GM12878 (cell line): ENCODE measurements at regions not wholly inside any gene's neighbourhood (a gene's known extent, or its start where the extent isn't known, plus 50 kb on each side); places are given as distances from the start of the nearest gene placed in this dataset.

Source experiments
- ATAC-seq: fragments of 200-7000 bp; cut with Tn5 transposase; 3 replicates; pipeline ENCODE4 v1.9.1; 2020; ENCODE audit warnings: mild to moderate bottlenecking, moderate library complexity
- BruUV-seq: library from RNA; stranded (reverse); fragments of 400-500 nt; replicated peaks from 2 replicates; lab custom pipeline; 2021; lab: Mats Ljungman, UMichigan
- CTCF ChIA-PET: fragments of 300-600 bp; sonication (Branson Sonifier 250); formaldehyde crosslinking; extraction: SDS; loops from one replicate; lab custom pipeline; 2021; ENCODE audit warnings: inconsistent platforms; lab: Yijun Ruan, JAX
- POLR2A ChIA-PET: fragments of 350-600 bp; formaldehyde crosslinking; extraction: SDS; loops from one replicate; lab custom pipeline; 2021; ENCODE audit warnings: inconsistent platforms; lab: Charles Lee
- RAD21 ChIA-PET: fragments of 300-600 bp; sonication (Branson Sonifier 250); formaldehyde crosslinking; loops from one replicate; lab custom pipeline; 2023; ENCODE audit warnings: antibody characterized with exemption; ENCODE audit not compliant: unreplicated experiment; lab: Charles Lee
- SMC1A ChIA-PET: fragments of 300-600 bp; sonication (Branson Sonifier 250); formaldehyde crosslinking; loops from one replicate; lab custom pipeline; 2023; ENCODE audit not compliant: unreplicated experiment, uncharacterized antibody; lab: Charles Lee
- DNase-seq: peaks from one replicate; pipeline ENCODE4 v3.0.0-alpha.2; 2011; ENCODE audit warnings: low read depth, low spot score
- FAIRE-seq: peaks from 3 replicates; lab custom pipeline; 2011; peaks lifted over from hg19 to GRCh38; lab: Jason Lieb, UNC
- H2AFZ ChIP-seq: 2 replicates; pipeline ENCODE4 v1.6.0; 2011; ENCODE audit warnings: low read depth, low read length, control low read depth; ENCODE audit not compliant: control insufficient read depth
- H3K27ac ChIP-seq: 2 replicates; pipeline ENCODE4 v1.5.1; 2011; ENCODE audit warnings: control low read depth; ENCODE audit not compliant: control insufficient read depth, insufficient read depth
- H3K27me3 ChIP-seq, 2 experiments: replicated peaks in 1 of 2; 2 replicates each; pipeline versions ENCODE4 v1.6.0 to v1.6.1; 2011; ENCODE audit warnings: low read length in 1 of 2; ENCODE audit not compliant: control insufficient read depth in 2 of 2, insufficient read depth in 2 of 2
- H3K36me3 ChIP-seq, 2 experiments: 2 replicates each; pipeline ENCODE4 v1.5.1; 2011; ENCODE audit warnings: low read length in 1 of 2; ENCODE audit not compliant: control insufficient read depth in 2 of 2, insufficient read depth in 2 of 2
- H3K4me1 ChIP-seq: 2 replicates; pipeline ENCODE4 v1.6.1; 2011; ENCODE audit warnings: mild to moderate bottlenecking, low read length, moderate library complexity, mixed read lengths; ENCODE audit not compliant: control insufficient read depth, insufficient read depth
- H3K4me2 ChIP-seq: 2 replicates; pipeline ENCODE4 v1.6.0; 2011; ENCODE audit warnings: control low read depth; ENCODE audit not compliant: control insufficient read depth, insufficient read depth
- H3K4me3 ChIP-seq: fragments of 200-600 bp; sonication (generic); 2 replicates; pipeline ENCODE4 v1.5.1; 2016
- H3K79me2 ChIP-seq: 2 replicates; pipeline ENCODE4 v1.6.0; 2011; ENCODE audit warnings: low read length; ENCODE audit not compliant: control insufficient read depth, insufficient read depth
- H3K9ac ChIP-seq: 2 replicates; pipeline ENCODE4 v1.8.0; 2011; ENCODE audit warnings: low read length, control low read depth, mixed read lengths; ENCODE audit not compliant: control insufficient read depth, insufficient read depth
- H3K9me3 ChIP-seq: replicated peaks from 3 replicates; pipeline ENCODE4 v1.5.1; 2011; ENCODE audit warnings: mild to moderate bottlenecking, low read length; ENCODE audit not compliant: control insufficient read depth, insufficient read depth
- H4K20me1 ChIP-seq: 2 replicates; pipeline ENCODE4 v1.6.0; 2011; ENCODE audit not compliant: control insufficient read depth, insufficient read depth
- CTCF ChIP-seq, 3 experiments: IDR thresholded peaks in 2 of 3; conservative IDR thresholded peaks in 1 of 3; 2 replicates each; pipeline ENCODE4 v1.5.1; 2011; ENCODE audit warnings: low read depth in 3 of 3, low read length in 3 of 3, mild to moderate bottlenecking in 3 of 3, control low read depth in 2 of 3, moderate library complexity in 2 of 3, inconsistent platforms in 1 of 3, mixed read lengths in 1 of 3; ENCODE audit not compliant: control insufficient read depth in 2 of 3, insufficient read depth in 1 of 3; ENCODE audit errors: extremely low read depth in 1 of 3
- DPF2 ChIP-seq: fragments of 450-650 bp; IDR thresholded peaks from 2 replicates; pipeline ENCODE4 v1.6.1; 2017; ENCODE audit warnings: mild to moderate bottlenecking
- GABPA ChIP-seq: IDR thresholded peaks from 2 replicates; pipeline ENCODE4 v1.6.1; 2014; ENCODE audit warnings: antibody characterized with exemption, low read depth, mild to moderate bottlenecking, inconsistent platforms
- MEF2A ChIP-seq: IDR thresholded peaks from 2 replicates; pipeline ENCODE4 v1.6.1; 2011; ENCODE audit warnings: low read depth, mild to moderate bottlenecking, low read length, moderate library complexity; ENCODE audit not compliant: insufficient read depth
- NR2C2 ChIP-seq: IDR thresholded peaks from 2 replicates; pipeline ENCODE4 v1.6.1; 2011; ENCODE audit warnings: borderline replicate concordance, low read depth; ENCODE audit not compliant: control insufficient read depth, insufficient read length
- RAD21 ChIP-seq: IDR thresholded peaks from 2 replicates; pipeline ENCODE4 v1.6.1; 2011; ENCODE audit warnings: mild to moderate bottlenecking, low read depth, low read length, moderate library complexity; ENCODE audit not compliant: insufficient read depth
- RAD51 ChIP-seq: fragments of 450-650 bp; IDR thresholded peaks from 2 replicates; pipeline ENCODE4 v1.6.1; 2016; ENCODE audit warnings: moderate library complexity, mild to moderate bottlenecking, inconsistent platforms
- SMC3 ChIP-seq: IDR thresholded peaks from 2 replicates; pipeline ENCODE4 v1.6.1; 2011; ENCODE audit warnings: low read length, improper control_type of control experiment, borderline replicate concordance
- STAT1 ChIP-seq: fragments of 450-650 bp; conservative IDR thresholded peaks from 2 replicates; pipeline ENCODE4 v1.6.1; 2014; ENCODE audit warnings: antibody characterized with exemption, mild to moderate bottlenecking
- STAT3 ChIP-seq: IDR thresholded peaks from 2 replicates; pipeline ENCODE4 v1.6.1; 2011; ENCODE audit warnings: low read depth, low read length, improper control_type of control experiment
- ZBTB11 ChIP-seq: fragments of 450-650 bp; formaldehyde crosslinking; IDR thresholded peaks from 2 replicates; pipeline ENCODE4 v1.5.0; 2022; ENCODE audit warnings: mild to moderate bottlenecking, missing genetic modification characterization
- WGBS: methylation state at CpG from one replicate; pipeline ENCODE4 v1.1.6; 2016; ENCODE audit warnings: low lambda C conversion rate; ENCODE audit not compliant: insufficient replicate concordance, insufficient coverage; ENCODE audit errors: missing lambda C conversion rate; 5-methylcytosine and 5-hydroxymethylcytosine counted together
- in situ Hi-C: fragments of 300-500 bp; cut with MboI; formaldehyde crosslinking; loops from 9 replicates; pipeline ENCODE4 v1.14.3; 2018; ENCODE audit warnings: mixed read lengths
- intact Hi-C: fragments of 100-400 bp; cut with micrococcal nuclease; formaldehyde crosslinking; loops from one replicate; pipeline ENCODE4 v1.14.2; 2022; ENCODE audit not compliant: unreplicated experiment

GRCh38 chr3:168511428-168512014 lies 415.8 kb upstream of the GOLIM4 start:
- no peaks in the 10 kb centered on the region for H3K27me3 ChIP-seq
- POLR2A ChIA-PET = no interaction called here
- ATAC-seq (peak; percentile 50; the same call in 2 of the 3 replicates), DNase-seq (no peak), FAIRE-seq (peak; percentile 41)
- CTCF ChIA-PET = interaction anchor here (0.6 to 2.0 kb wide), 24 partner anchors 13 to 336 kb away, joined by 3 to 66 read pairs (median 4); no protein-coding TSS in a partner anchor
- SMC1A ChIA-PET = interaction anchor here (1.0 to 2.0 kb wide), 14 partner anchors 13 to 343 kb away, joined by 3 to 29 read pairs (median 4); no protein-coding TSS in a partner anchor
- RAD21 ChIA-PET = interaction anchor here (0.5 to 2.0 kb wide), 11 partner anchors 12 to 336 kb away, joined by 3 to 37 read pairs (median 5); no protein-coding TSS in a partner anchor
- in situ Hi-C loops (loop anchor here (5.0 kb wide), 2 partner anchors 106 to 336 kb away; no protein-coding TSS in a partner anchor), intact Hi-C loops (loop anchor here (1.0 to 5.0 kb wide), 3 partner anchors 110 to 336 kb away; no protein-coding TSS in a partner anchor)
- no peaks in the 10 kb centered on the region for H3K4me1 ChIP-seq
- TF ChIP-seq RAD21 = peak; percentile 47
- TF ChIP-seq STAT3 = no peak
- TF ChIP-seq ZBTB11 (CRISPR knock-in tag) = no peak
- 0 out of 2 replicates have a peak, but pooled peaks have one; percentile 21 for TF ChIP-seq MEF2A
- no peak for TF ChIP-seq STAT1
- 0 out of 2 replicates have a peak, but pooled peaks have one; percentile 12 for TF ChIP-seq RAD51
- TF ChIP-seq GABPA = no peak
- peak; percentile 70; the same call in 1 of the 2 replicates for TF ChIP-seq SMC3
- peak; percentile 47 to 58 (median 49) for TF ChIP-seq CTCF (IDR thresholded peaks at IDR 0.05 in 2 of 3, conservative IDR thresholded peaks at IDR 0.05 in 1 of 3; ENCODE audit: control insufficient read depth in 2 of 3, extremely low read depth in 1 of 3, insufficient read depth in 1 of 3, low read depth in 3 of 3, low read length in 3 of 3)
- no peak for TF ChIP-seq NR2C2
- no peak for TF ChIP-seq DPF2
- no peak overlapping the region for H3K27ac ChIP-seq
- no peaks in the 10 kb centered on the region for H4K20me1 ChIP-seq
- no peak overlapping the region for H3K9ac ChIP-seq
- no peaks in the 10 kb centered on the region for H3K79me2 ChIP-seq
- H3K9me3 ChIP-seq = no peaks in the 10 kb centered on the region
- no peak overlapping the region for H2AFZ ChIP-seq
- WGBS = 48% methylated on average over 3 of the region's 3 CpGs
- H3K4me2 ChIP-seq = no peak overlapping the region
- H3K4me3 ChIP-seq = no peak overlapping the region
- BruUV-seq = no TSS peak
- no peaks in the 10 kb centered on the region for H3K36me3 ChIP-seq
